ENCODE measurements at regions not wholly inside any gene's neighbourhood (a gene's known extent, or its start where the extent isn't known, plus 50 kb on each side); places are given as distances from the start of the nearest gene placed in this dataset.

DNA sequence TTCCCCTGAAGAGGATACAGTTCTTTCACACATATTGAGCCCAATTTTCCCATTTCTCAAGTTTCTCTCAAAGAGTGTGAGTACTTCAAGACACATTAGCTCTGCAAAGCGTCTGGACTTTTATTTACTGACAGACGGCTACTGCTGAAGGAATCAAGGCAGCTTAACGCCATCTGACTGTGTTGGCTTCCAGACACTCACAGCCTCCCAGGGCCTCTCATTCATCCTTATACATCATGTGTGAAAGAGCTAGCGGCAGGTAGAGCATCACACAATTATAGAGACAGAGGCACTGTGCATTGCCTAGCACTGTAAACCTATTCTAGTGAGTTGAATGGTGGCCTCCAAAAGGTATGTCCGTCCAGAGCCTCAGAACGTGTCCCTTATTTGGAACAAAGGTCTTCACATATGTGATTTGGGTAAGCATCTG lies 284.1 kb upstream of the STT3B start:
- in situ Hi-C loops (cut with MboI; ENCODE audit: low sequenced_read_pairs, unreplicated experiment), result no loop called here
- TF ChIP-seq, protein P1, sequence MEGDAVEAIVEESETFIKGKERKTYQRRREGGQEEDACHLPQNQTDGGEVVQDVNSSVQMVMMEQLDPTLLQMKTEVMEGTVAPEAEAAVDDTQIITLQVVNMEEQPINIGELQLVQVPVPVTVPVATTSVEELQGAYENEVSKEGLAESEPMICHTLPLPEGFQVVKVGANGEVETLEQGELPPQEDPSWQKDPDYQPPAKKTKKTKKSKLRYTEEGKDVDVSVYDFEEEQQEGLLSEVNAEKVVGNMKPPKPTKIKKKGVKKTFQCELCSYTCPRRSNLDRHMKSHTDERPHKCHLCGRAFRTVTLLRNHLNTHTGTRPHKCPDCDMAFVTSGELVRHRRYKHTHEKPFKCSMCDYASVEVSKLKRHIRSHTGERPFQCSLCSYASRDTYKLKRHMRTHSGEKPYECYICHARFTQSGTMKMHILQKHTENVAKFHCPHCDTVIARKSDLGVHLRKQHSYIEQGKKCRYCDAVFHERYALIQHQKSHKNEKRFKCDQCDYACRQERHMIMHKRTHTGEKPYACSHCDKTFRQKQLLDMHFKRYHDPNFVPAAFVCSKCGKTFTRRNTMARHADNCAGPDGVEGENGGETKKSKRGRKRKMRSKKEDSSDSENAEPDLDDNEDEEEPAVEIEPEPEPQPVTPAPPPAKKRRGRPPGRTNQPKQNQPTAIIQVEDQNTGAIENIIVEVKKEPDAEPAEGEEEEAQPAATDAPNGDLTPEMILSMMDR (IDR thresholded peaks at IDR 0.05; ENCODE audit: borderline replicate concordance, control extremely low read depth, extremely low read depth, insufficient read depth, missing control alignments), result no peak
- DNase-seq (ENCODE audit: low spot score), result no peak

DNA sequence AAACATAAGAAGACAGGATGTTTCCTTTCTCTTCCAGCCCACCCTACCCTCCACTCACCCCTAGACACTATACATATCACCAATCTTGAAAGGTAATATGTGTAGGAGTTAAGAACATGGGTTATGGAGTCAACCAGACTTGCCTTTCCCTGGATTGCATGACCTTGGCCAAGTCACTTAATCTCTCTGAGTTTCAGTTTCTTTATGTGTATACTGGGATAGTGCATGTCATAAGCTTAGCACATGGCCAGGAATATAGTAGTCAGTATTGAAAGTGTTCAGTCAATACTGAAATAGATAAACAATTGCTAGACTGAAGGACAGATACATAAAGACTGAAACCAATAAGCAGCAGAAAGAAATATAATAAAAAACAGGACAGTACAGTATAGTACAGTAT lies 283.2 kb upstream of the STT3B start:
- in situ Hi-C loops (cut with MboI; ENCODE audit: low sequenced_read_pairs, unreplicated experiment), result no loop called here
- TF ChIP-seq, protein P1 (IDR thresholded peaks at IDR 0.05; ENCODE audit: borderline replicate concordance, control extremely low read depth, extremely low read depth, insufficient read depth, missing control alignments), result no peak
- DNase-seq (ENCODE audit: low spot score), result no peak

DNA sequence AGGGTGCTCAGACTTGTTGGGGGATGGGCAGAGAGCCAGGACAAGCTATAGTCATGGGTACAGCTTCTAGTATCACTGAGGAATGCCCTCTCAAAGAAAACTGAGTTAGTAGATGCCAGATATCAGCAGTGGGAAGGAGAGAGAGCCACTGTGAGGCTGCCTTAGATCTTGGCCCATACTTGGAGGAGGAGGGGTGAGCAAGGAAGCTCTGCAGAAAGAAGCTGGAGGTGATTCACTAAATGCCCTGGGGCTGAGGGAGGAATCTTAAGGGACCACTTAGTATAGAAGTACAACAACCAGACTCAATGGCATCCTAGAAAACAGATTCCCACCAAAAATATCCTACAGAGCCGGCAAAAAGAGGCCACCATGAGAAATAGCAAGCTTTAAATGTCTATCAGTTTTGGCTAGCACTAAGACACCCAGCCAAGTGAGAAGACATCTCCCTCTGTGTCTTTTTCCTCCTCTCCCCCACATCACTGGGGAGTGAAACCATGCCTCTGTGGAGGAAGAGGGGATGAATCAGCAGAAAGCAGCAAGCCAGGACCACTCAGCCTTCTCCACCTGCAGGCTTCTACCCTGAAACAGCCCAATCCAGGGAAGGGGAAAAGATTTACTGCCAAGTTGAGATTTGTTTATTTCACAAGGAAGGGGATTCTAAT lies 282.5 kb upstream of the STT3B start:
- in situ Hi-C loops (cut with MboI; ENCODE audit: low sequenced_read_pairs, unreplicated experiment), result no loop called here
- TF ChIP-seq, protein P1 (IDR thresholded peaks at IDR 0.05; ENCODE audit: borderline replicate concordance, control extremely low read depth, extremely low read depth, insufficient read depth, missing control alignments), result no peak
- no peak for DNase-seq (ENCODE audit: low spot score)

DNA sequence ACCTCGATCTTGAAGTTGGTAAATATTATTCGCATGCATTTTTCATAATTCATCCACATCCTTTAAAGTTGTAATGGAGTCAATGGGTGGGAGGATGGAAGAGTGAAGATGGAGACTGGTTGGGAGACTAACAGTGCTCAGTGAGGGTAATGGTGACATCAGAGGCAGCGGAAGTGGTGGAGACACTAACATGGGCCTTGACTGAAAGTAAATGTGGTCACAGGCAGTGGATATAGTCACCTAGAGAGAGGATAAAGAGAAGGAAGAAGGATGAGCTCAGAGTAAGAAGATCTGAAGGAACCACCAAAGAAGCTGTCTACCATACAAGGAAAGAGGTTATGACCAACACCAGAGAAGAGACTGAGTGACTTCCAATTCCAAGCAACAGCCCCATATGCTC lies 281.6 kb upstream of the STT3B start:
- TF ChIP-seq, protein P1 (IDR thresholded peaks at IDR 0.05; ENCODE audit: borderline replicate concordance, control extremely low read depth, extremely low read depth, insufficient read depth, missing control alignments), result no peak
- DNase-seq (ENCODE audit: low spot score), result no peak
- in situ Hi-C loops (cut with MboI; ENCODE audit: low sequenced_read_pairs, unreplicated experiment), result no loop called here

DNA sequence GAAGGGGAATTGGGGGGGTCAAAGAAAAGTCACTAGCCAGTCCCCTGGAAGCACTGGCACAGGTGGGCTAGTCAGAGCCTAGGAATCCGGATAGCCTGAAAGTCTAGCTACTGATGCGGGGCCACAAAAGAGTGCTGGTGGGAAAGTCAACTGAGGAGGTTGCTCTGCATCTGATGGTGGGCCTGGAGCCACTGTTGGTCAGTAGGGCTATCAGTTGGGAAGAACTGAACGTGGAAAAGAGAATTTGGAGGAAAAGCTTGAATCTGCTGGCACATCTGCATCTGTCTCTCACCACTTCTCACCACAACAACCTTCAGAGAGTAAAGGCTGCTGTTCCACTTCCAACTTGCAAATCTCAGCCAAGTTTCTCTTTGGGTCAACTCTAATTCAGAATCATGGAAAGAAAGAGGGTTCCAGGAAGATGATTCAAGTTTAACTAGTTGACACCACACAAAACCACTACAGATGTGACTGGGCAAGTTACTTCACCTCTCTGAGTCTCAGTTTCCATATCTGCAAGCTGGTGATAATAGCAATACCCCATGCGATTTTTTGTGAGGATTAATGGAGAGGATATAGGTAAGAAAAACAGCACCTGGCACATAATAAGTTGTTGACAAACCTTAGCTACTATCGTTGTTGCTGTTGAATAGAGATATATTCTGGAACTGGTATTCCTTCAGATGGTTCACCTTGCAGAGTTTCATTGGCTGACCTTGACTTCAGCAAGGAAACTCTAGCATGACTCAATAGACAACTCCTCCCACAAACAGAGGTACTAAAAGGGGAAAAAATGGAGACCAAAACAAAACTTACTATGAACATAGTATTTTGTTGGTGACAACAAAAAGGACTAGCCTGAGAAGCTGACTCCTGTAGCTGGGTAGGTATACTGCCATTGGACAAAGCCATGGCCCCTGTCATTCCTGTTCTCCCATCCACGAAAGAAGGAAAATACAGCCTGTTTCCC lies 280.2 kb upstream of the STT3B start:
- in situ Hi-C loops (cut with MboI; ENCODE audit: low sequenced_read_pairs, unreplicated experiment), result no loop called here
- TF ChIP-seq, protein P1 (IDR thresholded peaks at IDR 0.05; ENCODE audit: borderline replicate concordance, control extremely low read depth, extremely low read depth, insufficient read depth, missing control alignments), result no peak
- no peak for DNase-seq (ENCODE audit: low spot score)

DNA sequence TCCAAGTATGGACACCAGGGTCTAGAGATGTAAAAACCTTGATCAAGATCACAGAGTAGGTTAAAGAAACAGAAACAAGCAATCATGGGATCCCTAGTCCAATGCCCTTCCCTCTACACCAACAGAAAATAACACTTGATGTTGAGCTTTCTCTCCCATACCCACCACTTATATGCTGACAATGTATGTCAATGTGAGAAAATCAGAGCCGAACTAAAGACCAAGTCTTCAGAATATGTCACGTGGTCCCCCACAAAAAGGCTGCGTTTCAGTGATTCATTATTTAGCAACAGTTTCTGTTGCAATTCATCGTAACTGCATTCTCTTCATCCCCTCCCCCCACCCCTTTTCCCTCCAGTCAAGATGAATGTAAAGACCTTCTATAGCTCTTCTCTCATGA lies 278.9 kb upstream of the STT3B start:
- TF ChIP-seq, protein P1 (IDR thresholded peaks at IDR 0.05; ENCODE audit: borderline replicate concordance, control extremely low read depth, extremely low read depth, insufficient read depth, missing control alignments), result no peak
- no peak for DNase-seq (ENCODE audit: low spot score)
- in situ Hi-C loops (cut with MboI; ENCODE audit: low sequenced_read_pairs, unreplicated experiment), result no loop called here

Measured in GM13976 (cell line).